ENCODE measurements at regions not wholly inside any gene's neighbourhood (a gene's known extent, or its start where the extent isn't known, plus 50 kb on each side); places are given as distances from the start of the nearest gene placed in this dataset.

DNA sequence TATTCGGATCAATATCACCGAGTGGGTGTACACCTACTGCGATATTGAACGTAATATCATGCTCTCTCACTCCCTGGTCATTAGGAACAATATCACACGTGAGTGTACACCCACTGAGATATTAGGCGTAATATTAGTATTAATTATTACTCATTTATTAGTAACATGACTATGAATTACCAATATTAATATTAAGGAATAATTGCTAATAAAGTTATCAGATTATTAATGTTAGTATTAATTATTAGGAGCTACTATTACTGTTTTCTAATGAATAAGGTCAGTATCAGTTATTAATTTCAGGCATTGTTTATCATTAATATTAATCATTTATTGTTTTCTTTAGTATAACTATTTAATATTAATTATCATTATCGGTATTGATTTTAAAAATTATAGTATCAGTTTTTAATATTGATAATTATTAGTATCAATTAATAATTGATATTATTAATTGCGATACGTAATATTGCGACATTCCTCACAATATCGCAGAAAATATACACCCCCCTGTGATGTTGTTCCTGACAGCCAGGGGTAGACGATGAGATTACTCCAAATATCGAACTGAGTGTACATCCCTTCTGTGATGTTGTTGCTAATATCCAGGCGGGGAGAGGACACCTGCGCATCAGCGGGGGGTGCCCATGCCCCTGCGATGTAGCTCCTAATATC lies 84.2 kb downstream of the DAPL1 start:
- TF ChIP-seq, protein P1, sequence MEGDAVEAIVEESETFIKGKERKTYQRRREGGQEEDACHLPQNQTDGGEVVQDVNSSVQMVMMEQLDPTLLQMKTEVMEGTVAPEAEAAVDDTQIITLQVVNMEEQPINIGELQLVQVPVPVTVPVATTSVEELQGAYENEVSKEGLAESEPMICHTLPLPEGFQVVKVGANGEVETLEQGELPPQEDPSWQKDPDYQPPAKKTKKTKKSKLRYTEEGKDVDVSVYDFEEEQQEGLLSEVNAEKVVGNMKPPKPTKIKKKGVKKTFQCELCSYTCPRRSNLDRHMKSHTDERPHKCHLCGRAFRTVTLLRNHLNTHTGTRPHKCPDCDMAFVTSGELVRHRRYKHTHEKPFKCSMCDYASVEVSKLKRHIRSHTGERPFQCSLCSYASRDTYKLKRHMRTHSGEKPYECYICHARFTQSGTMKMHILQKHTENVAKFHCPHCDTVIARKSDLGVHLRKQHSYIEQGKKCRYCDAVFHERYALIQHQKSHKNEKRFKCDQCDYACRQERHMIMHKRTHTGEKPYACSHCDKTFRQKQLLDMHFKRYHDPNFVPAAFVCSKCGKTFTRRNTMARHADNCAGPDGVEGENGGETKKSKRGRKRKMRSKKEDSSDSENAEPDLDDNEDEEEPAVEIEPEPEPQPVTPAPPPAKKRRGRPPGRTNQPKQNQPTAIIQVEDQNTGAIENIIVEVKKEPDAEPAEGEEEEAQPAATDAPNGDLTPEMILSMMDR (IDR thresholded peaks at IDR 0.05), result no peak
- no peak for TF ChIP-seq POLR2A (IDR thresholded peaks at IDR 0.05)
- TF ChIP-seq EP300 (IDR thresholded peaks at IDR 0.05), result no peak
